HEK293T (cell line): ENCODE measurements at regions not wholly inside any gene's neighbourhood (a gene's known extent, or its start where the extent isn't known, plus 50 kb on each side); places are given as distances from the start of the nearest gene placed in this dataset.

ENCODE experiments used
- CTCF ChIA-PET: fragments of 350-600 bp; formaldehyde crosslinking; extraction: SDS; loops from one replicate; lab custom pipeline; 2021; ENCODE audit warnings: antibody characterized with exemption, inconsistent platforms; lab: Yijun Ruan, JAX
- POLR2A ChIA-PET: fragments of 350-600 bp; formaldehyde crosslinking; extraction: SDS; loops from one replicate; lab custom pipeline; 2020; ENCODE audit warnings: antibody characterized with exemption, inconsistent platforms; lab: Yijun Ruan, JAX
- DNase-seq: peaks from one replicate; pipeline ENCODE4 v3.0.0; 2012; ENCODE audit warnings: mixed read lengths; ENCODE audit errors: extremely low spot score
- ARNT ChIP-seq: fragments of 450-650 bp; IDR thresholded peaks from 2 replicates; pipeline ENCODE4 v1.6.1; 2017; ENCODE audit warnings: mild to moderate bottlenecking
- BHLHE40 ChIP-seq: fragments of 450-650 bp; IDR thresholded peaks from 2 replicates; pipeline ENCODE4 v1.6.1; 2016; ENCODE audit warnings: mild to moderate bottlenecking, moderate library complexity, borderline replicate concordance
- CTBP1 ChIP-seq: fragments of 450-650 bp; IDR thresholded peaks from 2 replicates; pipeline ENCODE4 v1.6.1; 2016; ENCODE audit warnings: borderline replicate concordance
- ELF4 ChIP-seq: fragments of 450-650 bp; IDR thresholded peaks from 2 replicates; pipeline ENCODE4 v1.6.1; 2017; ENCODE audit warnings: antibody characterized with exemption
- FOXA1 ChIP-seq: fragments of 450-650 bp; IDR thresholded peaks from 2 replicates; pipeline ENCODE4 v1.6.1; 2016; ENCODE audit warnings: mild to moderate bottlenecking
- FOXK2 ChIP-seq: fragments of 450-650 bp; IDR thresholded peaks from 2 replicates; pipeline ENCODE4 v1.6.1; 2016; ENCODE audit warnings: mild to moderate bottlenecking
- FOXM1 ChIP-seq: fragments of 450-650 bp; IDR thresholded peaks from 2 replicates; pipeline ENCODE4 v1.6.1; 2017; ENCODE audit warnings: mild to moderate bottlenecking, borderline replicate concordance
- HDGF ChIP-seq: fragments of 450-650 bp; IDR thresholded peaks from 2 replicates; pipeline ENCODE4 v1.6.1; 2017; ENCODE audit warnings: antibody characterized with exemption, borderline replicate concordance
- L3MBTL2 ChIP-seq: fragments of 450-650 bp; conservative IDR thresholded peaks from 2 replicates; pipeline ENCODE4 v1.6.1; 2016; ENCODE audit warnings: mild to moderate bottlenecking
- LEF1 ChIP-seq: fragments of 450-650 bp; IDR thresholded peaks from 2 replicates; pipeline ENCODE4 v1.6.1; 2017; ENCODE audit warnings: mild to moderate bottlenecking, borderline replicate concordance
- NFRKB ChIP-seq: fragments of 450-650 bp; IDR thresholded peaks from 2 replicates; pipeline ENCODE4 v1.6.1; 2016; ENCODE audit warnings: mild to moderate bottlenecking, moderate library complexity
- PKNOX1 ChIP-seq: fragments of 450-650 bp; IDR thresholded peaks from 2 replicates; pipeline ENCODE4 v1.6.1; 2016
- SP1 ChIP-seq: fragments of 450-650 bp; IDR thresholded peaks from 2 replicates; pipeline ENCODE4 v1.6.1; 2017
- SUZ12 ChIP-seq: fragments of 450-650 bp; IDR thresholded peaks from 2 replicates; pipeline ENCODE4 v1.6.1; 2016; ENCODE audit warnings: mild to moderate bottlenecking
- TARDBP ChIP-seq: fragments of 450-650 bp; IDR thresholded peaks from 2 replicates; pipeline ENCODE4 v1.6.1; 2016
- ZNF384 ChIP-seq: fragments of 450-650 bp; IDR thresholded peaks from 2 replicates; pipeline ENCODE4 v1.6.1; 2016

- no peak for DNase-seq
- TF ChIP-seq ZNF384 = no peak
- no peak for TF ChIP-seq TARDBP
- TF ChIP-seq PKNOX1 = no peak
- no peak for TF ChIP-seq FOXM1
- no peak for TF ChIP-seq ELF4
- TF ChIP-seq NFRKB = no peak
- TF ChIP-seq HDGF = no peak
- TF ChIP-seq BHLHE40 = no peak
- TF ChIP-seq L3MBTL2 = no peak
- no peak for TF ChIP-seq CTBP1
- no peak for TF ChIP-seq FOXK2
- TF ChIP-seq SP1 = no peak
- TF ChIP-seq ARNT = no peak
- no peak for TF ChIP-seq FOXA1
- no peak for TF ChIP-seq SUZ12
- TF ChIP-seq LEF1 = no peak
- ChIA-PET CTCF (no interaction called here), POLR2A (no interaction called here)
These were observed 88.6 kb downstream of the GPAM start for GRCh38 chr10:112094984-112095383.

GRCh38 chr10:112095731-112096130 lies 87.8 kb downstream of the GPAM start:
- ChIA-PET CTCF (no interaction called here), POLR2A (no interaction called here)
- DNase-seq = no peak
- no peak for TF ChIP-seq BHLHE40
- TF ChIP-seq PKNOX1 = no peak

GRCh38 chr10:112098682-112099081 lies 84.9 kb downstream of the GPAM start:
- CTCF ChIA-PET = interaction anchor here (0.6 to 1.2 kb wide), 2 partner anchors 39 to 1475 kb away, joined by 3 to 5 read pairs; no protein-coding TSS in a partner anchor
- DNase-seq = no peak
- POLR2A ChIA-PET = no interaction called here
- TF ChIP-seq FOXA1 = no peak
- no peak for TF ChIP-seq NFRKB
- no peak for TF ChIP-seq L3MBTL2
- TF ChIP-seq HDGF = no peak
- TF ChIP-seq SP1 = no peak
- no peak for TF ChIP-seq ARNT
- TF ChIP-seq LEF1 = no peak
- no peak for TF ChIP-seq TARDBP
- TF ChIP-seq ZNF384 = no peak
- TF ChIP-seq CTBP1 = no peak
- TF ChIP-seq PKNOX1 = no peak
- TF ChIP-seq FOXM1 = no peak
